Left lung (tissue), 4 donors: ENCODE measurements at regions not wholly inside any gene's neighbourhood (a gene's known extent, or its start where the extent isn't known, plus 50 kb on each side); places are given as distances from the start of the nearest gene placed in this dataset.

ENCODE experiments used
- ATAC-seq: fragments of 200-7000 bp; cut with Tn5 transposase; one replicate; pipeline ENCODE4 v1.9.1; 2020; ENCODE audit warnings: moderate library complexity
- DNase-seq, 4 donors: peaks; one replicate each; pipeline ENCODE4 v3.0.0-alpha.2; 2013 to 2020
- H3K27ac ChIP-seq, 2 donors: fragments of 200-600 bp; sonication (generic) in 1 of 2; one replicate each; pipeline versions ENCODE4 v1.5.0 to v1.8.0; 2020 to 2021
- H3K27me3 ChIP-seq, 2 donors: fragments of 200-600 bp; sonication (generic) in 1 of 2; one replicate each; pipeline versions ENCODE4 v1.5.0 to v1.8.0; 2020 to 2021
- H3K36me3 ChIP-seq, 2 donors: fragments of 200-600 bp; sonication (generic) in 1 of 2; one replicate each; pipeline versions ENCODE4 v1.5.0 to v1.8.0; 2020 to 2021
- H3K4me1 ChIP-seq, 2 donors: fragments of 200-600 bp; one replicate each; pipeline ENCODE4 v1.8.0; 2021
- H3K4me3 ChIP-seq, 2 donors: fragments of 200-600 bp; sonication (generic) in 1 of 2; one replicate each; pipeline versions ENCODE4 v1.5.0 to v1.8.0; 2020 to 2021; ENCODE audit warnings: mild to moderate bottlenecking in 1 of 2
- H3K9me3 ChIP-seq, 2 donors: fragments of 200-600 bp; sonication (generic) in 1 of 2; one replicate each; pipeline versions ENCODE4 v1.5.0 to v1.8.0; 2020 to 2021
- CTCF ChIP-seq, 2 donors: fragments of 200-600 bp; sonication (generic) in 1 of 2; IDR thresholded peaks; one replicate each; pipeline versions ENCODE4 v1.5.0 to v1.8.0; 2021; ENCODE audit warnings: antibody characterized with exemption in 2 of 2
- intact Hi-C, 2 donors: fragments of 100-400 bp; cut with DNase I; formaldehyde crosslinking; loops; one replicate each; pipeline versions ENCODE4 v1.11.2 to v1.14.2; 2022
- donor health status: DM: no; HTN: yes; CAD: no.
- donor health status: DM: no; HTN: no; CAD: no.

DNA sequence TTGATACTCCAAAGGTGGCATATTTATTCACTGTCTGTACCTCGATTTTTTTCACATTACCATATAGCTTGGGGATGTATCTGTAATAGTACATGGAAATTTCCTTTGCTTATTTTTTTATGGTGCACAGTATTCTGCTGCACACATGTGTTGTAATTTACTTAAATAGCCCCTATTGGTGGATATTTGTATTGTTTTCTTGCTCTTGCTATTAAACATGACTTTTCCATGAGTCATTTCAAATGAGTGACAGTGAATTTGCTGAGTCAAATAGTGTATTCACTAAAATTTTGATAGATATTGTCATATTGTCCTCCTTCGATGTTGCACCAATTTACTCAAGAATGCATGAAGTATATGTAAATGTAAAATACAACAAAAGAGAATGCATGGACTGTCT, 122.7 kb upstream of the STEAP4 start:
- no peak for ATAC-seq
- H3K9me3 ChIP-seq = no peaks in the 10 kb centered on the region
- intact Hi-C loops = no loop called here
- H3K27me3 ChIP-seq = no peaks in the 10 kb centered on the region
- no peak for TF ChIP-seq CTCF (IDR thresholded peaks at IDR 0.05)
- H3K4me3 ChIP-seq = no peak overlapping the region
- H3K4me1 ChIP-seq = no peaks in the 10 kb centered on the region
- no peak overlapping the region for H3K27ac ChIP-seq
- H3K36me3 ChIP-seq = no peaks in the 10 kb centered on the region
- DNase-seq = no peak

DNA sequence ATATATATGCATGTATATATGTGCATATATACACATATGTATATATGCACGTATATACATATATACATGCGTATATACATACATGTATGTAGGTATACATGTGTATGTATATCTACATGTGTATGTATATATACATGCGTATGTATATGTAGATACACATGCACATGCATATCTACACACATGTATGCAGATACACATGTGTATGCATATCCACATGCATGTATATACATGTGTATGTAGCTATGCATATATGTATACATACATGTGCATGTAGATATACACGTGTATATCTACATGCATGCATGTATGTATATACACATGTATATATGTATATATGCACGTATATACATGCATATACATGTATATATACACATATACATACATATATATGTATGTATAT, 95.8 kb upstream of the STEAP4 start:
- TF ChIP-seq CTCF (IDR thresholded peaks at IDR 0.05) = no peak
- no peak for ATAC-seq
- H3K4me3 ChIP-seq = no peak overlapping the region
- no peaks in the 10 kb centered on the region for H3K4me1 ChIP-seq
- H3K36me3 ChIP-seq = no peaks in the 10 kb centered on the region
- no peak overlapping the region for H3K27ac ChIP-seq
- H3K27me3 ChIP-seq = no peaks in the 10 kb centered on the region
- no peaks in the 10 kb centered on the region for H3K9me3 ChIP-seq
- no peak for DNase-seq
- intact Hi-C loops = no loop called here

GRCh38 chr7:88401009-88401623, 94.4 kb upstream of the STEAP4 start:
- Histone ChIP-seq H3K27ac (no peak overlapping the region), H3K27me3 (no peaks in the 10 kb centered on the region), H3K4me3 (no peak overlapping the region), H3K9me3 (no peaks in the 10 kb centered on the region), H3K36me3 (no peaks in the 10 kb centered on the region), H3K4me1 (no peaks in the 10 kb centered on the region)
- ATAC-seq (no peak), DNase-seq (peak in 1 of 4 donors; percentile 2)
- intact Hi-C loops = no loop called here
- TF ChIP-seq CTCF (IDR thresholded peaks at IDR 0.05) = peak in 1 of 2 donors; percentile 24

- Histone ChIP-seq H3K4me1 (peaks cover 0 to 7% of the 10 kb centered on the region in 2 donors), H3K27ac (no peak overlapping the region), H3K9me3 (no peaks in the 10 kb centered on the region), H3K27me3 (no peaks in the 10 kb centered on the region), H3K4me3 (no peak overlapping the region), H3K36me3 (no peaks in the 10 kb centered on the region)
- DNase-seq = no peak
- TF ChIP-seq CTCF (IDR thresholded peaks at IDR 0.05) = no peak
- intact Hi-C loops = no loop called here
- ATAC-seq = no peak
These were observed 93.1 kb upstream of the STEAP4 start for GRCh38 chr7:88399696-88400240.

DNA sequence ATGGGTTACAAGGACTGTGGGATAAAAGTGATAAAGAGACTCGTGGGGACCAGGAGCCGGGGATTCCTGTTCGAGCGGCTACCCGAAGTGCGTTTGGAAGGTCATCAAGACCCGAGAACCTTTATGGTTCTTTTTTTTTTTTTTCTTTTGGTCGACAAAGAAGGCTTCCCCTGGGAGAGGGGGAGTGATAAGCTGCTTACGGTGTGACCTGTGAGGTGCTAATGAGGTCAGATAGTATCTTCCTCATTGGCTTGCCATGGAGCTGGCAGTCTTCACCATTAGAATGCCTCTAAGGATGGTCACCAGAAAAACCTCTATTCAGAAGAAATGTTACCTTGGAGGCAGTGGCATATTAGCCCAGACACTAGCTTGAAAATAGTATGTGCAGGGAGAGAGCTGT, 92.3 kb upstream of the STEAP4 start:
- Histone ChIP-seq H3K4me3 (no peak overlapping the region), H3K27ac (no peak overlapping the region), H3K4me1 (peaks cover 0 to 7% of the 10 kb centered on the region in 2 donors), H3K36me3 (no peaks in the 10 kb centered on the region), H3K9me3 (no peaks in the 10 kb centered on the region), H3K27me3 (no peaks in the 10 kb centered on the region)
- no peak for TF ChIP-seq CTCF (IDR thresholded peaks at IDR 0.05)
- no peak for ATAC-seq
- DNase-seq = no peak
- intact Hi-C loops = no loop called here
